WTC11 (cell line): ENCODE measurements at regions not wholly inside any gene's neighbourhood (a gene's known extent, or its start where the extent isn't known, plus 50 kb on each side); places are given as distances from the start of the nearest gene placed in this dataset.

Source experiments
- ATAC-seq: fragments of 200-7000 bp; cut with Tn5 transposase; 2 replicates; pipeline ENCODE4 v1.10.0; 2021; ENCODE audit warnings: mild to moderate bottlenecking, moderate library complexity
- CTCF ChIA-PET: fragments of 300-600 bp; sonication (Branson Sonifier 250); formaldehyde crosslinking; loops from one replicate; lab custom pipeline; 2021; ENCODE audit warnings: antibody characterized with exemption; lab: Charles Lee
- POLR2A ChIA-PET: fragments of 350-600 bp; sonication (Branson Sonifier 250); formaldehyde crosslinking; loops from one replicate; lab custom pipeline; 2021; ENCODE audit warnings: antibody characterized with exemption; lab: Charles Lee
- DNase-seq: peaks from one replicate; pipeline ENCODE4 v3.0.0; 2021; ENCODE audit warnings: low spot score
- H3K27ac Mint-ChIP-seq: 2 replicates; pipeline ENCODE4 v1.8.0; 2021; ENCODE audit warnings: mixed read lengths
- H3K27me3 Mint-ChIP-seq: 2 replicates; pipeline ENCODE4 v1.8.0; 2021; ENCODE audit warnings: low read depth, mild to moderate bottlenecking, moderate library complexity, mixed read lengths
- H3K36me3 Mint-ChIP-seq: 2 replicates; pipeline ENCODE4 v1.8.0; 2021; ENCODE audit warnings: mixed read lengths
- H3K4me1 Mint-ChIP-seq: 2 replicates; pipeline ENCODE4 v1.8.0; 2022; ENCODE audit warnings: mixed read lengths
- H3K4me3 Mint-ChIP-seq: 2 replicates; pipeline ENCODE4 v1.8.0; 2021; ENCODE audit warnings: mild to moderate bottlenecking, moderate library complexity, mixed read lengths
- H3K9me3 Mint-ChIP-seq: 2 replicates; pipeline ENCODE4 v1.8.0; 2021; ENCODE audit warnings: mixed read lengths
- AFF4 ChIP-seq: sonication (generic); formaldehyde crosslinking; IDR thresholded peaks from 2 replicates; pipeline ENCODE4 v1.8.1; 2023; ENCODE audit warnings: mild to moderate bottlenecking, missing genetic modification reagents, borderline replicate concordance
- ATF2 ChIP-seq: sonication (generic); formaldehyde crosslinking; IDR thresholded peaks from 2 replicates; pipeline ENCODE4 v1.8.1; 2022; ENCODE audit warnings: low read depth, missing genetic modification reagents, borderline replicate concordance
- CTCF ChIP-seq: fragments of 200-600 bp; IDR thresholded peaks from 2 replicates; pipeline ENCODE4 v1.8.0; 2022; ENCODE audit warnings: antibody characterized with exemption
- E2F4 ChIP-seq: sonication (generic); formaldehyde crosslinking; IDR thresholded peaks from 2 replicates; pipeline ENCODE4 v1.8.1; 2022; ENCODE audit warnings: low read depth, mild to moderate bottlenecking, moderate library complexity, missing genetic modification reagents, borderline replicate concordance
- ERG ChIP-seq: fragments of 250-450 bp; sonication (Bioruptor Pico); IDR thresholded peaks from 2 replicates; pipeline ENCODE4 v1.8.0; 2021; ENCODE audit warnings: mild to moderate bottlenecking
- FOXP4 ChIP-seq: sonication (generic); formaldehyde crosslinking; IDR thresholded peaks from 2 replicates; pipeline ENCODE4 v1.8.0; 2022; ENCODE audit warnings: mild to moderate bottlenecking, missing genetic modification reagents
- GRHL2 ChIP-seq: fragments of 250-450 bp; sonication (Bioruptor Pico); IDR thresholded peaks from 2 replicates; pipeline ENCODE4 v1.8.0; 2022; ENCODE audit warnings: mild to moderate bottlenecking, moderate library complexity; ENCODE audit not compliant: insufficient replicate concordance, severe bottlenecking
- MAX ChIP-seq: sonication (generic); formaldehyde crosslinking; IDR thresholded peaks from 2 replicates; pipeline ENCODE4 v1.8.0; 2022; ENCODE audit warnings: mild to moderate bottlenecking, missing genetic modification reagents
- MLX ChIP-seq: sonication (generic); formaldehyde crosslinking; IDR thresholded peaks from 2 replicates; pipeline ENCODE4 v1.8.1; 2023; ENCODE audit warnings: mild to moderate bottlenecking, missing genetic modification reagents, moderate library complexity
- NR2C2 ChIP-seq: sonication (generic); formaldehyde crosslinking; IDR thresholded peaks from 2 replicates; pipeline ENCODE4 v1.8.0; 2022; ENCODE audit warnings: mild to moderate bottlenecking, missing genetic modification reagents
- NR3C1 ChIP-seq: sonication (generic); formaldehyde crosslinking; conservative IDR thresholded peaks from 2 replicates; pipeline ENCODE4 v1.8.1; 2023; ENCODE audit warnings: low read depth, mild to moderate bottlenecking, missing genetic modification reagents
- SP1 ChIP-seq: sonication (generic); formaldehyde crosslinking; conservative IDR thresholded peaks from 2 replicates; pipeline ENCODE4 v1.8.1; 2022; ENCODE audit warnings: missing genetic modification reagents
- ZNF317 ChIP-seq: sonication (generic); formaldehyde crosslinking; IDR thresholded peaks from 2 replicates; pipeline ENCODE4 v1.8.1; 2023; ENCODE audit warnings: low read depth, mild to moderate bottlenecking, moderate library complexity, missing genetic modification reagents, borderline replicate concordance

GRCh38 chr2:103165836-103166235, 404.0 kb downstream of the TMEM182 start:
- H3K27me3 Mint-ChIP-seq: no peaks in the 10 kb centered on the region
- CTCF ChIA-PET: interaction anchor here (0.6 kb wide), 1 partner anchor 190 kb away, joined by 3 read pairs; no protein-coding TSS in a partner anchor
- H3K4me3 Mint-ChIP-seq: no peak overlapping the region
- TF ChIP-seq SP1 (CRISPR knock-in tag): no peak
- no peak for TF ChIP-seq NR2C2 (CRISPR knock-in tag)
- TF ChIP-seq ERG: no peak
- TF ChIP-seq E2F4: no peak
- TF ChIP-seq CTCF: no peak
- TF ChIP-seq AFF4 (CRISPR knock-in tag): no peak
- TF ChIP-seq ZNF317 (CRISPR knock-in tag): no peak
- TF ChIP-seq MAX (CRISPR knock-in tag): no peak
- no peak for TF ChIP-seq MLX (CRISPR knock-in tag)
- TF ChIP-seq ATF2: no peak
- no peak for TF ChIP-seq GRHL2 (CRISPR knock-in tag)
- TF ChIP-seq NR3C1 (CRISPR knock-in tag): no peak
- TF ChIP-seq FOXP4 (CRISPR knock-in tag): no peak
- H3K9me3 Mint-ChIP-seq: no peaks in the 10 kb centered on the region
- no peaks in the 10 kb centered on the region for H3K36me3 Mint-ChIP-seq
- H3K4me1 Mint-ChIP-seq: peaks cover 39% of the 10 kb centered on the region
- POLR2A ChIA-PET: no interaction called here
- no peak for DNase-seq
- H3K27ac Mint-ChIP-seq: no peak overlapping the region
- no peak for ATAC-seq
